HG02870 (cell line): ENCODE measurements at regions not wholly inside any gene's neighbourhood (a gene's known extent, or its start where the extent isn't known, plus 50 kb on each side); places are given as distances from the start of the nearest gene placed in this dataset.
"Not testable (repeated sequence)": the region's sequence is repeated elsewhere in the genome, so short reads cannot be mapped to it uniquely, and the experiment has no call there.

ENCODE experiments used
- ATAC-seq: cut with Tn5 transposase; IDR thresholded peaks from one replicate; pipeline ENCODE4 v1.9.1; 2021; ENCODE audit warnings: mild to moderate bottlenecking, moderate library complexity; ENCODE audit not compliant: unreplicated experiment

- ATAC-seq = no peak
These were observed 275.6 kb downstream of the RAP2B start for GRCh38 chr3:153437666-153438065.

GRCh38 chr3:153438271-153438670 is 276.2 kb downstream of the RAP2B start:
- no peak for ATAC-seq

GRCh38 chr3:153439780-153440179 is 277.8 kb downstream of the RAP2B start:
- no peak for ATAC-seq

GRCh38 chr3:153440311-153440710 is 278.3 kb downstream of the RAP2B start:
- no peak for ATAC-seq

GRCh38 chr3:153442386-153442785 is 280.4 kb downstream of the RAP2B start:
- ATAC-seq = no peak

GRCh38 chr3:153442799-153443487 is 280.9 kb downstream of the RAP2B start:
- no peak for ATAC-seq

GRCh38 chr3:153443961-153444360 is 281.9 kb downstream of the RAP2B start:
- ATAC-seq = no peak

- no peak for ATAC-seq
These were observed 283.8 kb downstream of the RAP2B start for GRCh38 chr3:153445817-153446216.

- ATAC-seq = no peak
These were observed 286.3 kb downstream of the RAP2B start for GRCh38 chr3:153448151-153448829.

GRCh38 chr3:153456833-153457545 is 295.0 kb downstream of the RAP2B start:
- no peak for ATAC-seq

- ATAC-seq = no peak
These were observed 296.9 kb downstream of the RAP2B start for GRCh38 chr3:153458881-153459280.

GRCh38 chr3:153462545-153462944 is 300.5 kb downstream of the RAP2B start:
- no peak for ATAC-seq

- ATAC-seq = peak; percentile 91
These were observed 301.9 kb downstream of the RAP2B start for GRCh38 chr3:153463895-153464294.

GRCh38 chr3:153469162-153469561 is 307.1 kb downstream of the RAP2B start:
- ATAC-seq = no peak

- ATAC-seq = no peak
These were observed 322.8 kb downstream of the RAP2B start for GRCh38 chr3:153484842-153485241.

GRCh38 chr3:153495422-153495821 is 333.4 kb downstream of the RAP2B start:
- ATAC-seq = no peak

GRCh38 chr3:153502682-153503081 is 340.7 kb downstream of the RAP2B start:
- ATAC-seq = no peak

GRCh38 chr3:153503873-153504272 is 341.8 kb downstream of the RAP2B start:
- ATAC-seq = no peak

GRCh38 chr3:153506205-153506604 is 344.2 kb downstream of the RAP2B start:
- not testable (repeated sequence) for ATAC-seq

GRCh38 chr3:153506686-153507085 is 344.7 kb downstream of the RAP2B start:
- not testable (repeated sequence) for ATAC-seq

- no peak for ATAC-seq
These were observed 351.2 kb downstream of the RAP2B start for GRCh38 chr3:153513236-153513635.

- ATAC-seq = no peak
These were observed 366.4 kb downstream of the RAP2B start for GRCh38 chr3:153528473-153528872.
